ENCODE measurements at regions not wholly inside any gene's neighbourhood (a gene's known extent, or its start where the extent isn't known, plus 50 kb on each side); places are given as distances from the start of the nearest gene placed in this dataset.

GRCh38 chr12:84356224-84356623 lies 556.4 kb downstream of the SLC6A15 start:
- TF ChIP-seq EZH2 (IDR thresholded peaks at IDR 0.05; ENCODE audit: borderline replicate concordance, low read length) = no peak
- no peak for TF ChIP-seq CTCF (IDR thresholded peaks at IDR 0.05; ENCODE audit: low read length)
